ENCODE measurements at regions not wholly inside any gene's neighbourhood (a gene's known extent, or its start where the extent isn't known, plus 50 kb on each side); places are given as distances from the start of the nearest gene placed in this dataset.

- POLR2A ChIA-PET (ENCODE audit: partially characterized antibody), result no interaction called here
- FAIRE-seq, result no peak
Measured at GRCh38 chr9:106653213-106653612, 209.8 kb upstream of the ZNF462 start.

More at GRCh38 chr9:106653213-106653612, 209.8 kb upstream of the ZNF462 start:
- H3K9me3 ChIP-seq (ENCODE audit: insufficient read depth in 2 of 2, low read depth in 1 of 2, low read length in 1 of 2), result no peaks in the 10 kb centered on the region
- H2BK15ac ChIP-seq (ENCODE audit: low read length), result 0 out of 2 replicates have a peak overlapping the region, but pooled peaks have one; percentile 37
- H3K79me2 ChIP-seq (ENCODE audit: control insufficient read depth in 1 of 2, insufficient read depth in 2 of 2, low read length in 2 of 2), result no peaks in the 10 kb centered on the region
- no peak overlapping the region for H3K9ac ChIP-seq (replicated peaks in 1 of 4; ENCODE audit: extremely low read depth in 1 of 4, low read depth in 3 of 4, low read length in 3 of 4)
- H2BK120ac ChIP-seq (replicated peaks; ENCODE audit: low read depth, low read length), result no peak overlapping the region
- CTCF ChIA-PET (ENCODE audit: partially characterized antibody), result no interaction called here
- no peak for TF ChIP-seq GABPA (IDR thresholded peaks at IDR 0.05; ENCODE audit: borderline replicate concordance, insufficient read depth, low read length)
- TF ChIP-seq SUZ12 (IDR thresholded peaks at IDR 0.05; ENCODE audit: low read length), result no peak
- no peak for DNase-seq (ENCODE audit: low read depth in 1 of 2, low spot score in 2 of 2)
- H2BK12ac ChIP-seq (ENCODE audit: low read depth, low read length), result no peak overlapping the region
- no peaks in the 10 kb centered on the region for H3K23me2 ChIP-seq (ENCODE audit: low read depth, low read length)
- H2AFZ ChIP-seq (ENCODE audit: low read length), result no peak overlapping the region
- no peak overlapping the region for H4K5ac ChIP-seq (ENCODE audit: insufficient read length, low read depth, low read length)
- H3K56ac ChIP-seq (replicated peaks; ENCODE audit: insufficient read length, low read depth, low read length), result no peak overlapping the region
- H4K91ac ChIP-seq (replicated peaks; ENCODE audit: insufficient read length, low read length), result no peak overlapping the region
- no peak overlapping the region for H2BK5ac ChIP-seq (ENCODE audit: low read depth, low read length)
- H4K20me1 ChIP-seq (replicated peaks in 1 of 2; ENCODE audit: control insufficient read depth in 1 of 2, insufficient read depth in 2 of 2, low read length in 2 of 2), result no peaks in the 10 kb centered on the region
- no peaks in the 10 kb centered on the region for H3K36me3 ChIP-seq (ENCODE audit: control insufficient read depth in 2 of 4, insufficient read depth in 4 of 4, low read length in 3 of 4)
- no peak overlapping the region for H3K18ac ChIP-seq (ENCODE audit: extremely low read depth, low read length)
- H2BK20ac ChIP-seq (ENCODE audit: low read length), result no peak overlapping the region
- H3K14ac ChIP-seq (ENCODE audit: insufficient read length), result no peak overlapping the region
- no peak overlapping the region for H4K8ac ChIP-seq (ENCODE audit: extremely low read depth, insufficient read depth, low read length)
- H3K4ac ChIP-seq (replicated peaks; ENCODE audit: insufficient read length, low read depth, low read length), result no peak overlapping the region
- 0 out of 7 replicates have a peak, but pooled peaks cover 0 to 3% (median 1%) of the 10 kb centered on the region in 4 experiments for H3K4me1 ChIP-seq (replicated peaks in 1 of 4; ENCODE audit: control insufficient read depth in 3 of 4, insufficient read depth in 4 of 4, low read length in 3 of 4)
- H3K4me2 ChIP-seq (ENCODE audit: insufficient read depth in 1 of 2, low read depth in 2 of 2, low read length in 2 of 2), result no peak overlapping the region
- H3K27me3 ChIP-seq (replicated peaks in 1 of 4; ENCODE audit: control insufficient read depth in 3 of 4, extremely low read depth in 1 of 4, insufficient read depth in 3 of 4, low read length in 3 of 4), result no peaks in the 10 kb centered on the region
- H3K79me1 ChIP-seq (ENCODE audit: low read depth, low read length), result no peaks in the 10 kb centered on the region
- no peak overlapping the region; the same call in 1 of the 2 replicates for H2AK5ac ChIP-seq (ENCODE audit: low read depth, low read length)
- no peak overlapping the region for H3K23ac ChIP-seq (ENCODE audit: insufficient read length)
- H3K27ac ChIP-seq (ENCODE audit: low read depth, low read length), result no peak overlapping the region
- no peak overlapping the region for H3K4me3 ChIP-seq (ENCODE audit: extremely low read depth in 1 of 4, insufficient read depth in 2 of 4, low read depth in 3 of 4, low read length in 4 of 4)

All from H1 (cell line).